NCI-H226 (cell line): ENCODE measurements at regions not wholly inside any gene's neighbourhood (a gene's known extent, or its start where the extent isn't known, plus 50 kb on each side); places are given as distances from the start of the nearest gene placed in this dataset.

Experiments
- DNase-seq: peaks from one replicate; pipeline ENCODE4 v3.0.0-alpha.2; 2015

DNA sequence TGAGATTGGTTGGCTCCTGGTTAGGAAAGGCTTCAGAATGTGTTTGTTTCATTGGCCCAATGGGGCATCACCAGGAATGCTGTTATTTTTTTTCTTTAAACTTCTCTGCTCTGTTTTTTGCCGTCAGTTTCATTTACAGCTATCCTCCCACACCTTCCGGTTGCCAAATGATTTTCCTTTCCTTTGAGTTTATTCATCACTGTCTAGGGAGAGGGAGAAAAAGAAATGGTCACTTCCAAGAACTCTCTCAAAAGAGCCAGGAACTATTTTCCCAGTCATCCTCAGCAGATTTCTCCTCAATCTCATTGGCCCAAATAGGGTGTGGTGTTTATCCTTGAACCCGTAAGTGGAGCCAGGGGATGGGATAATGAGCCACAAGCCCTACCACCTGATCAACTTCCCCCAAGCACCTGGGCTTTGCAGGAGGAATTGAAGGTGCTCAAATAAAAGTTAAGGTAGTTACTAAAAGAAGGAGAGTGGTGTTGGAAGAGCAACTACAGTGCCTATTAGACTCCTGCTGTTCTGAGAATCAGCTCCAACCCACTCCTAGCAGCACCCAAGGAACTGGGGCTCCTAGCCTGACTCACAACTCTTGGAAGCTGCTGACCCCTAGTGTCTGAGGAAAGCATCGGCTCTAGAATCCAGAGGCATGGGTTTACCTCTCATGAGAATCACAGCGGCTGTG, 183.8 kb upstream of the IL12A start:
- DNase-seq = peak; percentile 80

GRCh38 chr3:159805411-159805772, 183.2 kb upstream of the IL12A start:
- DNase-seq = no peak

DNA sequence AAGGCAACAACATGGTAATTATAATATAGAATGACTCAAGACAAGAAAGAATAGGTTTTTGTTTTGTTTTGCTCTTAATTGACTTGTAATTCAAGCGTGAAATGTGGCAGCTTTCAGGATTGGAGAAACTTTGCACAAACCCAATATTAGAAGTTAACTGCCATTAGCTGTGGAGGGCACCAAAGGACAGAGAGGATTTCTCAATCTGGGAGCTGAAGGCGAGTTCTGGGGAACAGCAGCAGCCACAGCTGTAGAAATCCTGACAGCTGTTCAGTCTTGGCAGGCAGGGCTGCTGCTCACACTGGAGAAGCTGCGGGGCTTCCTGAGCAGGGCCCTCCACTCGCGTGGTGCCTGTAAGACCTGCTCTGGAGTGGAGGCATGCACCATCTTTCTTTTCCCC, 182.2 kb upstream of the IL12A start:
- DNase-seq = no peak

DNA sequence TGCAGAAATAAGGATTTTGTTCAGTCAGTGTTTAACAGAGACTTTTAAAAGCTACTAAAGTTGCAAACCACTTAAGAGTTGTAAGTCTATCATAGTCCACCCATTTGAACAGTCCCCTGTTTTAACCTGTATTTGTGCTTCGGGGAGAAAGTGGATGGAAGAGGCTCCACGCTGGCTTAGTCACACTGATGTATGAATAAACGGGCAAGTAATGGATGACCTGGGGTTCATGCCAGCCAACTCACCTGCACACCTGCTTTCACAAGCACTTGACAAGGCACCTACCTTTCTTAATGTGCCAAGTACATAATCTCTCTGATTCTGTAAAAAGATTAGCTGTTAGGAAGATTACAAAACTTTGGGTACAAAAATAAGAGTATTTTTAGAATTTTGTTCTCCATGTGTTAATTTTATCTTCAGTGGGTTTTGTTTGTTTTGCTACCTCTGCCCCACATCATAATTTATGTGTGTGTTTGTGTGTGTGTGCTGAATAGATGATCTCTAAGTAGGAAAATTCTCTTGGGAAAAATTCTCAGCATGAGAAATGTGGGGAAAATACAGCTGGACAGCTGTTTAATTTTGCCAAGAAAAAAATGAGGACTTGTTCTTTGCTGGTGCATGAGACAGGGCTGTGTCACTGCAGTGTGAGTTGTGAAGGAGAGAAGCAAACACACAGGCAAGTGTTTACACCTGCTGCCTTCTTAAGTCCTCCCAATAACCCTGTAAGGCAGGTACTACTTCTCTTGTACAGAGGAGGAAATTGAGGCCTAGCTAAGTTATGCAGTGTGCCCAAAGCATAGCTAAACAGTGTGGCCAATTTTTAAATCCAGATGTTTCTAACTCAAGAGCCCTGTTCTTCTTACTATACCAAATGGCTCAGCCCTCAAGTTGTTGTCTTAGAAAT, 181.2 kb upstream of the IL12A start:
- no peak for DNase-seq

DNA sequence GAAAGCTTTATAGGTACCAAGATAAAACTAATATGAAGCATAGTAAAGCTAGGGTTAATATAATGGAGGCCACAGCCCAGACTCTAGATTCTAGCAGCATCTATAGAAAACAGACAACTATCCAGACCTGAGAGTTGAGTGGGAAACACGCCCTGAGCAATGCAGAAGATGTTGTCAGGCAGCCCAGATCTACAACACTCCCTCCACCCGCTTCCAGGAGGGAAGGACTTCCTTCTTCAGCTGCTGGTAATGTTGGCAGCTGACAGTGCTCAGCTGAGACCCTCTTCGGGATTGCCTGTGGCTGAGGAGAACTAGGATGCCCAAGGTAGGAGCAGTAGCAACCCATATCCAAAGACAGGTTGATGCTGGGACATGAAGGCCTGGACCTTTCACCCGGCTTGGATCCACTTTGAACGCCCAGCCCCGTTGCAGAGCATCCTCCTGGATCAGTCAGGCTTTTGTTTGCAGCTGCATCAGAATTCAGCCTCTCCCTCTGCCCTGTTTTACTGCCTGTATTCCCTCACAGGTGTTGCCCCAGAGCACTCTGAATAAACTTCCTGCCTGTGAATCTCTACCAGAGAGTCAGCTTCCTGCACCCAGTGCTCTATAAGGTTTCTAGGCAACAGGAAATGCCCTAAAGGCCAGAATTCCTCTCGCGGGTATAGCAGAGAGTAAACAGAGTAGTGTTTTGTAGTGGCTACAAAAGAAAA, 174.7 kb upstream of the IL12A start:
- peak; percentile 84 for DNase-seq

DNA sequence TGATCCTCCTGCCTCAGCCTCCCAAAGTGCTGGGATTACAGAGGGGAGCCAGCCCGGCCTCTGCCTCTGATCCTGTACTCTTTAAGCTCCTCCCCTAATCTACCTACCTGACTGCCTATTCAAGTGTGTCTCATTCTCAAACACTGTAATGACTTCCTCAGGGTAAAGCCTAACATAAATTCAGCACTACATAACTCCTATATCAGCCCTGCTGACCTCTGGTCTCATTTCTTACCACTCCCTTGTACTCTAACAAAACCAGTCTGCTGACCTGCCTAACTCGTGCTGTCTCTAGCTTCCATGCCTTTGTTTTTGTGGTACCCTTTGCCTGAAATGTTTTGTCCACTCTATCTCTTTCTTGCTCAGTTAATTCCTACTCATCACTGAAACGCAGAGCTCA, 172.1 kb upstream of the IL12A start:
- no peak for DNase-seq

- no peak for DNase-seq
Measured at GRCh38 chr3:159817126-159817525, 171.5 kb upstream of the IL12A start.

GRCh38 chr3:159817571-159817970, 171.1 kb upstream of the IL12A start:
- no peak for DNase-seq

DNA sequence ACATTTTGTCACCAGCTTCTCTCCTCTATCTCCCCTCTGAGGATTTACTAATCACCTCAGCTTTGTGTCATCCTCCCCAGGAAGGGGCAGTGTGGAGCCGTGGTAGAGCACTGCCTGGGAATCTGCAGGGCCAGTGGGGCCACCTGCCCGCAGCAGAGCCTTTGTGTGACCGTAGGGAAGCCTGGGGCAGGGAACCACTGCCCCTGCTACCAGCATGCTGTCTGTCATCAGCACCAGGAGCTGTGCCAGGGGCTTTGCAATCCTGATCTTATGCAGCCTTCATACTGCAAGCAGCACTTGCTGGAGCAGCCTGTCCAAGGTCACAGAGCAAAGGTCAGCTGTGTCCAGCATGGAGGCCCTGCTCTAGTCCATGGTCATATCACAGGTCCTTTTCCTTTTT, 170.2 kb upstream of the IL12A start:
- no peak for DNase-seq

GRCh38 chr3:159818997-159819500, 169.6 kb upstream of the IL12A start:
- no peak for DNase-seq

DNA sequence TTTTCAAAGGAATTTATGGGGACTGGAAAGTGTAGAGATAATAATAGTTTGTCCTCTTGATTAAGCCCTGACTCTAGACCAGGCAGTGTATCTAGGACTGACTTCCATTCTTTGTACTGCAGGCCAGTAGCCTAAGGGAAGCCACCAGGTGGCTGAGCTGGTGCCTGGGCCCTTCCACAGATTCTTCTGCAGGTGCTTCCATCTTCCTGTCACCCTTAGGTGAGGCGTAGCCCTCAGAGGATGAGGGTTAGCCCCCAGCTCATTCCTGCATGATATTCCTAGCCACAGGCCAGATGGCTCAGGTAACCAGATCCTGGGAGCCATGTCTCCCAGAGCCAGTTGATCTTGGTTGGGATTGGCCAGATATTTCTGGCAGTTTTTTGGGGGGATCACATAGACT, 169.0 kb upstream of the IL12A start:
- no peak for DNase-seq

- DNase-seq = peak; percentile 76
Measured at GRCh38 chr3:159821110-159821509, 167.5 kb upstream of the IL12A start.

GRCh38 chr3:159821736-159822135, 166.9 kb upstream of the IL12A start:
- DNase-seq = no peak

- no peak for DNase-seq
Measured at GRCh38 chr3:159823780-159824179, 164.9 kb upstream of the IL12A start.

DNA sequence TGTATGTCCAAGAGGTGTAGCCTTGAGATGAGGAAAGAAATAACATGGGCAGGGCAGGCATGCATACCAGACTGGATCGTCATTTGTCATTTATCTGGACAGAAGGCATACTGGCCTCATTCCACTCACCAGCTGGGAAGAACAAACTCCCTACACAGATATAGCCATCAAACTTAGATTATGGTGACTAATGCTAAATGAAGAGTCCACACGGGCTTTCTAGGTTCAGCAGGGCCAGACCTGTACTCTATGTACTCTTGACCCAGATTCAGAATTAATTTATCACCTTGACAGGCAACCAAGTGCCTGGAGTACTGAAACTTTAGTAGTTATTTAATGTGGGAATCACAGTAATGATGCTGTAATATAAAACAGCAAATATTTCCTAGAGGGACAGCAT, 164.3 kb upstream of the IL12A start:
- peak; percentile 96 for DNase-seq

DNA sequence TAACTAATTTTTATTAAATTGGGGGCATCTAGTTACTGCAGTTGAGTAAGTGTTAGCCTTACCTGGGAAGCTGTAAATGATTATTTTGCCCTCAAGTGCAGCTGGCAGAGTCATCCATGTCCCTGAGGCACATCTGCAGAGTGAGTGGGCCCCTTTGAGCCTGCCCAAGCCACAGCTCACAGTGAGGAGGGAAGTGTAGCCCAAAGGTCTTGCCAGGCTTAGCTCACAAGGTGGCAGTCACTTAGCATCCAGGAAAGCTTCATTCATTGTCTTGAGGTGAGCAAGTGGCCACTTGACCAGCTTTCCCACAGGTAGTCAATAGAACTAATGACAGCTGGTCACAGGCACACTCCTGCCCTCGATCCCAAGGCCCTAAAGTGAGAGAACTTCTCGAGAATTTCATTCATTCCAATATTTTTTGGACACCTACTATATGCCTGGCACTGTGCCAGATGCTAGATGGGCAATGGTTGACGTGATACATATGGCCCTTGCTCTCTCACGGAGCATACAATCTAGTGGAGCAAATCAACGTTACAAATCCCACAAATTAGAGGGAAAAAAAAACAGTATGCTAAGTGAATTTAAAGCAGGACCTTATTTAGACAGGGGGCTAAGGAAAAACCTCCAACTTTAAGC, 163.3 kb upstream of the IL12A start:
- no peak for DNase-seq

DNA sequence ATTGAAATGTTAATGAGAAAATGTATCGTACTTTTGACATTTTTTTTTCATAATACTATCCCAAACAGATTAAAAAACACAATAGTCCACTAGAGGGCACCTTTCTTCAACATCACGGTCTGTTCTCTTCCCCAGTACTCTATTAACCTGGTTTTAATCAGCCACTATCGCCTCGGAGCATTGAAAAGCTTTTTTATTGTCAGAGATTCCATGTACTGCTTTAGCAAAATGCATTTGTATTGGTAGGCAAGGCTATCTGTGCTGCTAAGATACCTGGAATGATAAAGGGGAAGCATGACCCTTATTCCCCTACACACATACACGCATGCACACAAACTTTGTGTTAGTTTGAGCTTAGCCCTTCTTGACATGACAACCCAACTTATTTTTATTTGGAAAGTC, 160.1 kb upstream of the IL12A start:
- DNase-seq = peak; percentile 44

DNA sequence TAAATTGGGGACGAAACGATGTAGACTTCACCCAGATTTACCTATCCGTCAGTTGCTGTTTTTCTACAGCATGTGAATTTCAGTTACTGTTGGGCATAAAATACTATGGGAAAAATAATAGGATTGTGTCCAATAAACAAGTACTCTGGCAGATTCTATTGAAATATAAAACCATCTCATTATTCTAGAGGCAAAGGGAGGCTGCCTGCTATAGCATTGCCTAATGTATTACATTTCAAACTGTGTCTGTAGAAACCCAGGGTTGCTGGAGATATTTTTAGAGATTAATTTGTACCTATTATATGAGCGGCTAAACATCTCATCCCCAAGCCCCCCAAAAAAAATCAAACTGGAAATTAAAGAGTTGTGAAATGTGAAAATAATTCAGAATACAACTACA, 159.6 kb upstream of the IL12A start:
- no peak for DNase-seq

DNA sequence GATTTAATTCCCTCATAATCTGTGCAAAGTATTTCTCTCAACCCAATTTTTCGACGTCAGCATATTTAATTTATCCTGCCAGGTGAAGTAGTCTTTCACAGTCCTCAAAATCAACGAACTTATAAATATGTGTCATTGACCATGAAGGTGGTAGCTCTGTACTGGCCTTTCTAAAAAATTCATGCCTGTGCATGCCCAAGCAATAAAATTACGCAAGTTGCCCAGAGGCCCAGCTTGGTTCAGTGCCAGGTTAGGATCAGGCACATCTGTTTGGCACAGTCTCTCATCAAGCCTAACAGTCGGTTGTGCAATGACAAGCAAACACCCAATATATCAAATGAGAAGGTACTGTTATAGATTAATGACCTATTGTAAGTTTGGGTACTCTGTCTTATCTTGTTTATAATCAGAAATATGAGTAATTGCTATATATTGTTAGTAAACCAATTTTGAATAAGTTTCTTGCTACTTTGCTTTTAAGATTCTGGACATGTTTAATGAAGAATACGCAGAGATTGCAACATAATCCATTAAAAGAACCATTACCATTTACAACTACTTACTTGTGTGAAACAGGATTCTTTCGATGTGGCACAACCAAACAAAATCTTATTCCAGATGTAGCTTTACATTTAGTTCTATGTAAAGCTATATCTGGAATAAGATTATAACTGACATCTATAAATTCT, 159.0 kb upstream of the IL12A start:
- DNase-seq = peak; percentile 77

- no peak for DNase-seq
Measured at GRCh38 chr3:159830523-159831154, 158.0 kb upstream of the IL12A start.

DNA sequence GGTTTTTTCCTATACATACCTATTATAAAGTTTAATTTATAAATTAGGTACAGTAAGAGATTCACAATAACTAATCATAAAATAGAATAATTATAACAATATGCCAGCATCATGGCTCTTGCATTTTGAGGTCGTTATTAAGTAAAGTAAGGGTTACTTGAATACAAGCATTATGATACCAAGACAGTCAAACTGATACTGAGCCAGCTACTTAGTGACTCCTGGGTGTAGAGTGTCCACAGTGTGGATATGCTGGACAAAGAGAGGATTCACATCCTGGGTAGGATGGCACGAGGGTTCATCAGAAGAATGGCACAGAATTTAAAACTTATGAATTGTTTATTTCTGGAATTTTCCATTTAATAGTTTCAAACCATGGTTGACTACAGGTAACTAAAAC, 157.2 kb upstream of the IL12A start:
- DNase-seq = no peak

DNA sequence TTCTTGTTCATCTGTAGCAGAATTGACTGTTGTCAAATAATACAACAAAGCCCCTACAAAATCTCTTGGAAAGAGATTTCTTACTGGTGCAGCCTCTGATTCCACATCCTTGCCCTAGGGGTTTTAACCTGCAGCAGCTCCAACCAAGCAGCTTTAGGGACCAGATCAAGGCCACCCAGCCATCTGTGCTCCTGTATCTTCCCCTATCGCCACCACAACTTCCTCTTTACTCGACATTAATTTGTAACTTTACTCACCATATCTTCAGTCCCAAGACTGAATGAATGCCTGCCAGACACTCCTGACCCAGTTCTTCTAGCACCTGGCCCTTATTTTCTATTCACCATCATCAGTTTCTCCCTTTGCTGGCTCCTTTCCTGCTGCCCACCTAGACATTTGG, 156.6 kb upstream of the IL12A start:
- no peak for DNase-seq
